OCI-LY1 (cell line): ENCODE measurements at regions not wholly inside any gene's neighbourhood (a gene's known extent, or its start where the extent isn't known, plus 50 kb on each side); places are given as distances from the start of the nearest gene placed in this dataset.

ENCODE experiments used
- H2AFZ ChIP-seq: fragments of 200-600 bp; sonication (generic), shearing (Covaris generic); 2 replicates; pipeline ENCODE4 v1.6.0; 2014; ENCODE audit warnings: antibody characterized with exemption, mild to moderate bottlenecking, low read length
- H3F3A ChIP-seq: fragments of 200-600 bp; sonication (generic), shearing (Covaris generic); 2 replicates; pipeline ENCODE4 v1.6.0; 2014; ENCODE audit warnings: mild to moderate bottlenecking, antibody characterized with exemption, low read length, moderate library complexity; ENCODE audit not compliant: insufficient read depth
- H3K27ac ChIP-seq: fragments of 200-600 bp; sonication (generic); 2 replicates; pipeline ENCODE4 v1.5.1; 2014; ENCODE audit warnings: low read length, mixed run types, mild to moderate bottlenecking, low read depth; ENCODE audit not compliant: poor library complexity, severe bottlenecking
- H3K27me3 ChIP-seq: fragments of 200-600 bp; sonication (generic); 2 replicates; pipeline ENCODE4 v1.6.0; 2014; ENCODE audit warnings: antibody characterized with exemption, mild to moderate bottlenecking, low read length, moderate library complexity; ENCODE audit not compliant: insufficient read depth
- H3K36me3 ChIP-seq: fragments of 200-600 bp; sonication (generic); 2 replicates; pipeline ENCODE4 v1.6.1; 2014; ENCODE audit warnings: mild to moderate bottlenecking, antibody characterized with exemption, low read length, moderate library complexity, mixed read lengths; ENCODE audit not compliant: insufficient read depth
- H3K4me1 ChIP-seq: fragments of 200-600 bp; sonication (generic); 2 replicates; pipeline ENCODE4 v1.5.1; 2014; ENCODE audit warnings: mild to moderate bottlenecking, low read length, moderate library complexity; ENCODE audit not compliant: insufficient read depth, severe bottlenecking
- H3K4me2 ChIP-seq: fragments of 200-600 bp; sonication (generic), shearing (Covaris generic); 2 replicates; pipeline ENCODE4 v1.6.1; 2014; ENCODE audit warnings: low read length
- H3K4me3 ChIP-seq: fragments of 200-600 bp; sonication (generic); 2 replicates; pipeline ENCODE4 v1.5.1; 2014; ENCODE audit warnings: low read length, low read depth, mild to moderate bottlenecking, mixed read lengths; ENCODE audit not compliant: poor library complexity, severe bottlenecking
- H3K79me2 ChIP-seq: fragments of 200-600 bp; shearing (Covaris generic); 2 replicates; pipeline ENCODE4 v1.6.1; 2016; ENCODE audit warnings: mixed run types, low read length, mixed read lengths; ENCODE audit not compliant: insufficient read depth
- H3K9ac ChIP-seq: fragments of 200-600 bp; sonication (generic), shearing (Covaris generic); 2 replicates; pipeline ENCODE4 v1.6.1; 2014; ENCODE audit warnings: mild to moderate bottlenecking, low read length, mixed read lengths
- H3K9me2 ChIP-seq: fragments of 200-600 bp; sonication (generic), shearing (Covaris generic); 2 replicates; pipeline ENCODE4 v1.6.1; 2014; ENCODE audit warnings: low read depth, mild to moderate bottlenecking, low read length, mixed read lengths
- H3K9me3 ChIP-seq: fragments of 200-600 bp; shearing (Covaris generic); 2 replicates; pipeline ENCODE4 v1.6.1; 2014; ENCODE audit warnings: low read length, mixed read lengths
- H4K20me1 ChIP-seq: fragments of 200-600 bp; sonication (generic), shearing (Covaris generic); 2 replicates; pipeline ENCODE4 v1.6.0; 2016; ENCODE audit warnings: mild to moderate bottlenecking, low read length; ENCODE audit not compliant: insufficient read depth
- CTCF ChIP-seq: fragments of 200-600 bp; sonication (generic), shearing (Covaris generic); IDR thresholded peaks from 2 replicates; pipeline ENCODE4 v1.5.1; 2017; ENCODE audit warnings: mild to moderate bottlenecking, antibody characterized with exemption, low read length, moderate library complexity, mixed read lengths
- EZH2 ChIP-seq: fragments of 200-600 bp; sonication (generic), shearing (Covaris generic); IDR thresholded peaks from 2 replicates; pipeline ENCODE4 v1.8.0; 2017; ENCODE audit warnings: borderline replicate concordance, mixed run types, mild to moderate bottlenecking, antibody characterized with exemption, low read length, moderate library complexity, mixed read lengths

GRCh38 chr1:29481031-29481430, 244.7 kb downstream of the PTPRU start:
- H3K4me2 ChIP-seq = no peak overlapping the region

GRCh38 chr1:29478879-29479278, 242.6 kb downstream of the PTPRU start:
- no peak for TF ChIP-seq EZH2
- no peak for TF ChIP-seq CTCF

More at GRCh38 chr1:29481031-29481430, 244.7 kb downstream of the PTPRU start:
- H2AFZ ChIP-seq = no peak overlapping the region
- TF ChIP-seq EZH2 (no peak), CTCF (no peak)
- no peaks in the 10 kb centered on the region for H3F3A ChIP-seq
- H3K79me2 ChIP-seq = no peaks in the 10 kb centered on the region
- H4K20me1 ChIP-seq = no peaks in the 10 kb centered on the region
- H3K9ac ChIP-seq = no peak overlapping the region
- H3K4me3 ChIP-seq = no peak overlapping the region
- H3K36me3 ChIP-seq = no peaks in the 10 kb centered on the region
- H3K4me1 ChIP-seq = no peaks in the 10 kb centered on the region
- H3K9me2 ChIP-seq = no peaks in the 10 kb centered on the region
- H3K9me3 ChIP-seq = no peaks in the 10 kb centered on the region
- no peak overlapping the region for H3K27ac ChIP-seq
- H3K27me3 ChIP-seq = no peaks in the 10 kb centered on the region

GRCh38 chr1:29478151-29478791, 241.9 kb downstream of the PTPRU start:
- H3K9me3 ChIP-seq = no peaks in the 10 kb centered on the region
- no peak overlapping the region for H3K4me3 ChIP-seq
- no peaks in the 10 kb centered on the region for H3K4me1 ChIP-seq
- no peaks in the 10 kb centered on the region for H3K27me3 ChIP-seq
- TF ChIP-seq CTCF (no peak), EZH2 (no peak)
- H3K27ac ChIP-seq = no peak overlapping the region
- no peaks in the 10 kb centered on the region for H3K36me3 ChIP-seq
- H3K9ac ChIP-seq = no peak overlapping the region
- no peaks in the 10 kb centered on the region for H4K20me1 ChIP-seq
- no peaks in the 10 kb centered on the region for H3K79me2 ChIP-seq
- H3K4me2 ChIP-seq = no peak overlapping the region
- no peak overlapping the region for H2AFZ ChIP-seq
- H3F3A ChIP-seq = no peaks in the 10 kb centered on the region
- H3K9me2 ChIP-seq = no peaks in the 10 kb centered on the region

More at GRCh38 chr1:29478879-29479278, 242.6 kb downstream of the PTPRU start:
- no peak overlapping the region for H3K27ac ChIP-seq
- H3K36me3 ChIP-seq = no peaks in the 10 kb centered on the region
- H3K27me3 ChIP-seq = no peaks in the 10 kb centered on the region
- H4K20me1 ChIP-seq = no peaks in the 10 kb centered on the region
- H3F3A ChIP-seq = no peaks in the 10 kb centered on the region
- no peaks in the 10 kb centered on the region for H3K79me2 ChIP-seq
- no peaks in the 10 kb centered on the region for H3K9me3 ChIP-seq
- H3K4me2 ChIP-seq = no peak overlapping the region
- no peaks in the 10 kb centered on the region for H3K9me2 ChIP-seq
- H3K9ac ChIP-seq = no peak overlapping the region
- no peak overlapping the region for H3K4me3 ChIP-seq
- H2AFZ ChIP-seq = no peak overlapping the region
- H3K4me1 ChIP-seq = no peaks in the 10 kb centered on the region
